Astrocyte of the spinal cord (primary cell): ENCODE measurements at regions not wholly inside any gene's neighbourhood (a gene's known extent, or its start where the extent isn't known, plus 50 kb on each side); places are given as distances from the start of the nearest gene placed in this dataset.
A peak's percentile ranks its signal among the peaks of the same experiment; 100 is the strongest.

ENCODE experiments used
- DNase-seq: peaks from one replicate; pipeline ENCODE4 v3.0.0; 2011; ENCODE audit warnings: low read depth, low spot score
- H3K4me3 ChIP-seq: 2 replicates; pipeline ENCODE4 v1.5.1; 2011; ENCODE audit warnings: low read depth, mild to moderate bottlenecking, low read length, moderate library complexity
- in situ Hi-C: cut with HindIII; loops from 2 replicates; pipeline ENCODE4 v1.10.0; 2017; ENCODE audit warnings: low sequenced_read_pairs
- TF ChIP-seq, protein P1 (sequence below): IDR thresholded peaks from 2 replicates; pipeline ENCODE4 v1.5.1; 2012; ENCODE audit warnings: low read depth, mild to moderate bottlenecking, low read length, inconsistent platforms

DNA sequence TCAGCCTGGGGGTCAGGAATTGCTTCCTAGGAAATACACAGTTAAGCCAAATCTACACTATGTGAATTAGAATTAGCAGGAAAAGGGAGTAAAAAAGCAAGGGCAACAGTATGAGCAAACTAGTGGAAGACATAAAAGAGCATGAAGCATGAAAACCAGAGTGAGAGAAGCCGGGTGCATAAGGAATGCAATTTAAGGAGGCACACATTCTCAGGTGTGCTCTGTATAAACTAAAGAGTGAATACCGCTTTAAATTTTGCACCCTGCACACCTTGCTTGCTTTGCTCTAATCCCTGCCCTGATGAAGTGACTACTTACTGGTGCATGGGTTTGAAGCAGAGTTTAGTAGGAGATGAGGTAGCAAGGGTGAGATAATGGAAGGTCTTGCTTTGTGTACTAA lies 65.7 kb upstream of the EPHA4 start:
- in situ Hi-C loops: no loop called here

DNA sequence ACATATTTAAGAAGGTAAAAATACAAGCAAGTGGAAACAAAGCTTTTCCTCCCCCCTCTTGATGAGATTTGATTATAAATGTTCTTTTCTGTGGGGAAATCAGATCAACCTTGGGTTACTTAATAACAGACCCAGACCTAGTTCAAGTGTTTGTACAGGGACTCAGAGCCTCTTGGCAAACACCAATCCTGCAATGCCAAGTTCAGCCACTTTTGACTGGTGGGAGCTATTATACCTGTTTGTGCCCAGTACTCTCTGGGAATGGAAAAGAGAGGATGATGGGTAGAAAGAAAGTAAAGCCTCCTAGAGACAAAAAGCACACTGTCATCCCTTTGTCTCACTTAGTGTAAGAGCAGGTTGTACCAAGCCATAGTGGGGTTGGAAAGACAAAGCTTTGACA lies 63.8 kb upstream of the EPHA4 start:
- no peak for DNase-seq
- TF ChIP-seq, protein P1, sequence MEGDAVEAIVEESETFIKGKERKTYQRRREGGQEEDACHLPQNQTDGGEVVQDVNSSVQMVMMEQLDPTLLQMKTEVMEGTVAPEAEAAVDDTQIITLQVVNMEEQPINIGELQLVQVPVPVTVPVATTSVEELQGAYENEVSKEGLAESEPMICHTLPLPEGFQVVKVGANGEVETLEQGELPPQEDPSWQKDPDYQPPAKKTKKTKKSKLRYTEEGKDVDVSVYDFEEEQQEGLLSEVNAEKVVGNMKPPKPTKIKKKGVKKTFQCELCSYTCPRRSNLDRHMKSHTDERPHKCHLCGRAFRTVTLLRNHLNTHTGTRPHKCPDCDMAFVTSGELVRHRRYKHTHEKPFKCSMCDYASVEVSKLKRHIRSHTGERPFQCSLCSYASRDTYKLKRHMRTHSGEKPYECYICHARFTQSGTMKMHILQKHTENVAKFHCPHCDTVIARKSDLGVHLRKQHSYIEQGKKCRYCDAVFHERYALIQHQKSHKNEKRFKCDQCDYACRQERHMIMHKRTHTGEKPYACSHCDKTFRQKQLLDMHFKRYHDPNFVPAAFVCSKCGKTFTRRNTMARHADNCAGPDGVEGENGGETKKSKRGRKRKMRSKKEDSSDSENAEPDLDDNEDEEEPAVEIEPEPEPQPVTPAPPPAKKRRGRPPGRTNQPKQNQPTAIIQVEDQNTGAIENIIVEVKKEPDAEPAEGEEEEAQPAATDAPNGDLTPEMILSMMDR: peak; percentile 9
- in situ Hi-C loops: no loop called here
- H3K4me3 ChIP-seq: no peak overlapping the region

More for the DNA sequence above, 65.7 kb upstream of the EPHA4 start:
- TF ChIP-seq, protein P1: no peak
- H3K4me3 ChIP-seq: no peak overlapping the region
- DNase-seq: no peak

DNA sequence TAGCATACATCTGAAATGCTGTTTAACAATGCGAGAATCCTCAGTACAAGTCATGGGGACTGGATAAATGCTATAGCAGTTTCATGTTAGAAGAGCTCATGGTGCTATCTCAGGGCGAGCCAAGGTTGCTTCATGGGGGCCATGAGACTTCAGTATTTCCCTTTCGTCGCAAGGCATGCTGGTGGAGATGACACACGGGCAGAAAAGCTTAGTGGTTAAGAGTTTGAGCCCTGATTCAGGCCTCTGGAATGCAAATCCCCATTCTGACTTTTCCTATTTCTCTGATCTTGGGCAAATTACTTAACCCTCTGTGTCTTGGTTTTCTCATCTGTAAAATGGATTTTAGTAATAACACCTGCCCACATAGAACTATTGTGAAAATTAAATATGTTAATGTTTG lies 57.4 kb upstream of the EPHA4 start:
- DNase-seq: peak; percentile 80
- in situ Hi-C loops: no loop called here
- TF ChIP-seq, protein P1: no peak
- H3K4me3 ChIP-seq: no peak overlapping the region

DNA sequence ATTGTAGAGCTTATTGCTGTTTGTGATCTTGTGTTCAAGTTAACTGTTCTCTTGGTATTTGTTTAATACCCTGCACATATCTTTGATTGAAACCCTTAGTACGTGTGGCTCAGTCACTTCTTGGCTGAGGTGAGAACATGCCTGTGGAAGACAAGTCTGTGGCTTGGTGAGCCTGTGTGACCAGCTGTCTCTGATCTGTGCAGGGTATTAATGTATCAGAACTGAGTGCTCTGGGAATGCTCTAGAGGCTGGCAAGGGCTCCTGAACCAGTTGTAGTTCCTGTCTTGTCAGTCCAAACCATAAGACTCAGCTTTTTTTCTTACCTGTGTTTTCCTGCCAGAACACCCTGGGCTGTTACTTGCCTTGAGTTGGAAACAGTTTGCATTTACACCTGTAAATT lies 52.4 kb upstream of the EPHA4 start:
- no peak overlapping the region for H3K4me3 ChIP-seq
- no peak for DNase-seq
- TF ChIP-seq, protein P1: no peak
- in situ Hi-C loops: no loop called here
